ENCODE measurements at regions not wholly inside any gene's neighbourhood (a gene's known extent, or its start where the extent isn't known, plus 50 kb on each side); places are given as distances from the start of the nearest gene placed in this dataset.
"Not testable (repeated sequence)": the region's sequence is repeated elsewhere in the genome, so short reads cannot be mapped to it uniquely, and the experiment has no call there.

GRCh38 chr20:53731595-53731994, 138.0 kb upstream of the ZNF217 start:
- TF ChIP-seq CTCF (IDR thresholded peaks at IDR 0.05; ENCODE audit: low read depth, low read length): no peak
- Histone ChIP-seq H3K27ac (no peak overlapping the region), H3K36me3 (no peaks in the 10 kb centered on the region), H3K4me3 (no peak overlapping the region), H3K9me3 (ENCODE audit: low read depth) (no peaks in the 10 kb centered on the region), H3K27me3 (no peaks in the 10 kb centered on the region), H3K4me1 (ENCODE audit: low read depth) (peaks cover 19% of the 10 kb centered on the region)
- DNase-seq (ENCODE audit: low read depth in 1 of 2, low spot score in 1 of 2): no peak

GRCh38 chr20:53728359-53728758, 134.7 kb upstream of the ZNF217 start:
- no peak for TF ChIP-seq CTCF (IDR thresholded peaks at IDR 0.05; ENCODE audit: low read depth, low read length)
- no peak for DNase-seq (ENCODE audit: low read depth in 1 of 2, low spot score in 1 of 2)
- H3K4me3 ChIP-seq: no peak overlapping the region
- no peaks in the 10 kb centered on the region for H3K27me3 ChIP-seq
- no peak overlapping the region for H3K27ac ChIP-seq
- no peaks in the 10 kb centered on the region for H3K36me3 ChIP-seq
- H3K9me3 ChIP-seq (ENCODE audit: low read depth): no peaks in the 10 kb centered on the region
- no peaks in the 10 kb centered on the region for H3K4me1 ChIP-seq (ENCODE audit: low read depth)

GRCh38 chr20:53727239-53727638, 133.6 kb upstream of the ZNF217 start:
- not testable (repeated sequence) for DNase-seq (ENCODE audit: low read depth in 1 of 2, low spot score in 1 of 2); H3K4me3 ChIP-seq; H3K27ac ChIP-seq; H3K27me3 ChIP-seq; H3K9me3 ChIP-seq (ENCODE audit: low read depth); H3K36me3 ChIP-seq; H3K4me1 ChIP-seq (ENCODE audit: low read depth)

GRCh38 chr20:53725575-53725970, 131.9 kb upstream of the ZNF217 start:
- Histone ChIP-seq H3K4me3 (no peak overlapping the region), H3K9me3 (ENCODE audit: low read depth) (no peaks in the 10 kb centered on the region), H3K36me3 (no peaks in the 10 kb centered on the region), H3K27ac (no peak overlapping the region), H3K27me3 (no peaks in the 10 kb centered on the region), H3K4me1 (ENCODE audit: low read depth) (no peaks in the 10 kb centered on the region)
- no peak for DNase-seq (ENCODE audit: low read depth in 1 of 2, low spot score in 1 of 2)
- TF ChIP-seq CTCF (IDR thresholded peaks at IDR 0.05; ENCODE audit: low read depth, low read length): no peak

- no peak for TF ChIP-seq CTCF (IDR thresholded peaks at IDR 0.05; ENCODE audit: low read depth, low read length)
These were observed 130.0 kb upstream of the ZNF217 start for GRCh38 chr20:53723621-53724020.

GRCh38 chr20:53723045-53723444, 129.4 kb upstream of the ZNF217 start:
- no peaks in the 10 kb centered on the region for H3K27me3 ChIP-seq
- H3K27ac ChIP-seq: no peak overlapping the region
- no peaks in the 10 kb centered on the region for H3K4me1 ChIP-seq (ENCODE audit: low read depth)
- TF ChIP-seq CTCF (IDR thresholded peaks at IDR 0.05; ENCODE audit: low read depth, low read length): no peak
- no peak overlapping the region for H3K4me3 ChIP-seq
- no peaks in the 10 kb centered on the region for H3K9me3 ChIP-seq (ENCODE audit: low read depth)
- H3K36me3 ChIP-seq: no peaks in the 10 kb centered on the region
- no peak for DNase-seq (ENCODE audit: low read depth in 1 of 2, low spot score in 1 of 2)

More at GRCh38 chr20:53723621-53724020, 130.0 kb upstream of the ZNF217 start:
- Histone ChIP-seq H3K4me3 (no peak overlapping the region), H3K9me3 (ENCODE audit: low read depth) (no peaks in the 10 kb centered on the region), H3K36me3 (no peaks in the 10 kb centered on the region), H3K27ac (no peak overlapping the region), H3K27me3 (no peaks in the 10 kb centered on the region), H3K4me1 (ENCODE audit: low read depth) (no peaks in the 10 kb centered on the region)
- no peak for DNase-seq (ENCODE audit: low read depth in 1 of 2, low spot score in 1 of 2)
